H1 (cell line): ENCODE measurements at regions not wholly inside any gene's neighbourhood (a gene's known extent, or its start where the extent isn't known, plus 50 kb on each side); places are given as distances from the start of the nearest gene placed in this dataset.

Experiments used
- RBBP5 ChIP-seq: IDR thresholded peaks from 2 replicates; pipeline ENCODE4 v1.7.1; 2012; ENCODE audit warnings: low read depth, mild to moderate bottlenecking, inconsistent platforms, low read length, moderate library complexity, borderline replicate concordance
- TF ChIP-seq, protein P1 (sequence below), 3 experiments: IDR thresholded peaks; 1 replicate in 2 of 3; 2 replicates in 1 of 3; pipeline versions ENCODE4 v1.5.1 to v1.6.1; 2011; ENCODE audit warnings: low read length in 3 of 3, mild to moderate bottlenecking in 3 of 3, inconsistent platforms in 2 of 3, low read depth in 1 of 3, moderate library complexity in 1 of 3; ENCODE audit not compliant: insufficient read depth in 1 of 3; ENCODE audit errors: control extremely low read depth in 1 of 3
- TF ChIP-seq, protein P2 (sequence below): IDR thresholded peaks from 2 replicates; pipeline ENCODE4 v1.6.1; 2011; ENCODE audit warnings: low read depth, mild to moderate bottlenecking, low read length; ENCODE audit not compliant: insufficient read depth

DNA sequence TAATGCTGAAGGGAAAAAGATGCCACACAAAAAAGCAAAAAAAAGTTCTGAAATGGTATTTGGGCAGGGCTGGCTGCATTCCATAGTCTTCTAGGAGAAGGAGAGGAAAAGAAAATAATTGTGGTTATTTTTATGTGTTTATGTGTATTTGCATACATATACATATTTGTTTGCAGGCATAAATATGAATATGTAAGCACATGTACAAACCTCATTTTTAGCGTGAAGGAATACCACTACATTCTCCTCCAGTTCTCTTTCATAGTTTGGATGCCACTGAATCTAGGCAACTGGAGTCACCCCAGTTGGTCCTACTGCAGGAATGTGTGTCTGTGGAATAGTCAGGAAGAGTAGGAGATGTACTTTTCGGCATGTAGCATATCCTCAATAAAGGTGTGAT lies 181.1 kb downstream of the YTHDC2 start:
- TF ChIP-seq, protein P1, sequence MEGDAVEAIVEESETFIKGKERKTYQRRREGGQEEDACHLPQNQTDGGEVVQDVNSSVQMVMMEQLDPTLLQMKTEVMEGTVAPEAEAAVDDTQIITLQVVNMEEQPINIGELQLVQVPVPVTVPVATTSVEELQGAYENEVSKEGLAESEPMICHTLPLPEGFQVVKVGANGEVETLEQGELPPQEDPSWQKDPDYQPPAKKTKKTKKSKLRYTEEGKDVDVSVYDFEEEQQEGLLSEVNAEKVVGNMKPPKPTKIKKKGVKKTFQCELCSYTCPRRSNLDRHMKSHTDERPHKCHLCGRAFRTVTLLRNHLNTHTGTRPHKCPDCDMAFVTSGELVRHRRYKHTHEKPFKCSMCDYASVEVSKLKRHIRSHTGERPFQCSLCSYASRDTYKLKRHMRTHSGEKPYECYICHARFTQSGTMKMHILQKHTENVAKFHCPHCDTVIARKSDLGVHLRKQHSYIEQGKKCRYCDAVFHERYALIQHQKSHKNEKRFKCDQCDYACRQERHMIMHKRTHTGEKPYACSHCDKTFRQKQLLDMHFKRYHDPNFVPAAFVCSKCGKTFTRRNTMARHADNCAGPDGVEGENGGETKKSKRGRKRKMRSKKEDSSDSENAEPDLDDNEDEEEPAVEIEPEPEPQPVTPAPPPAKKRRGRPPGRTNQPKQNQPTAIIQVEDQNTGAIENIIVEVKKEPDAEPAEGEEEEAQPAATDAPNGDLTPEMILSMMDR (IDR thresholded peaks at IDR 0.05; ENCODE audit: control extremely low read depth in 1 of 3, insufficient read depth in 1 of 3, low read depth in 1 of 3, low read length in 3 of 3) = no peak
- TF ChIP-seq, protein P2, sequence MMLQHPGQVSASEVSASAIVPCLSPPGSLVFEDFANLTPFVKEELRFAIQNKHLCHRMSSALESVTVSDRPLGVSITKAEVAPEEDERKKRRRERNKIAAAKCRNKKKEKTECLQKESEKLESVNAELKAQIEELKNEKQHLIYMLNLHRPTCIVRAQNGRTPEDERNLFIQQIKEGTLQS = no peak
- TF ChIP-seq RBBP5 = no peak
